Skin epidermis (tissue), 12 donors: ENCODE measurements at regions not wholly inside any gene's neighbourhood (a gene's known extent, or its start where the extent isn't known, plus 50 kb on each side); places are given as distances from the start of the nearest gene placed in this dataset.

ENCODE experiments used
- H3K27ac ChIP-seq, 21 experiments: fragments of 200-600 bp; sonication (generic) in 11 of 21; one replicate each; pipeline ENCODE4 v1.5.0; 2020; ENCODE audit warnings: mild to moderate bottlenecking in 3 of 21, inconsistent platforms in 2 of 21, moderate library complexity in 2 of 21
- H3K4me3 ChIP-seq, 7 experiments: fragments of 200-600 bp; sonication (generic) in 2 of 7; one replicate each; pipeline ENCODE4 v1.5.0; 2020; ENCODE audit warnings: inconsistent platforms in 2 of 7, mild to moderate bottlenecking in 2 of 7, moderate library complexity in 1 of 7

GRCh38 chr6:147888374-147888773 lies 379.9 kb downstream of the SAMD5 start:
- H3K27ac ChIP-seq: no peak overlapping the region

GRCh38 chr6:147891671-147892070 lies 383.2 kb downstream of the SAMD5 start:
- Histone ChIP-seq H3K27ac (no peak overlapping the region), H3K4me3 (no peak overlapping the region)

More at GRCh38 chr6:147888374-147888773, 379.9 kb downstream of the SAMD5 start:
- H3K4me3 ChIP-seq: no peak overlapping the region

- no peak overlapping the region for H3K4me3 ChIP-seq
- no peak overlapping the region for H3K27ac ChIP-seq
Measured at GRCh38 chr6:147892476-147892875, 384.0 kb downstream of the SAMD5 start.

- no peak overlapping the region for H3K27ac ChIP-seq
- no peak overlapping the region for H3K4me3 ChIP-seq
Measured at GRCh38 chr6:147895272-147895671, 386.8 kb downstream of the SAMD5 start.

- Histone ChIP-seq H3K27ac (no peak overlapping the region), H3K4me3 (no peak overlapping the region)
Measured at GRCh38 chr6:147900247-147900830, 391.8 kb downstream of the SAMD5 start.

- no peak overlapping the region for H3K27ac ChIP-seq
- H3K4me3 ChIP-seq: no peak overlapping the region
Measured at GRCh38 chr6:147903321-147903720, 394.8 kb downstream of the SAMD5 start.

GRCh38 chr6:147903931-147904330 lies 395.4 kb downstream of the SAMD5 start:
- H3K27ac ChIP-seq: no peak overlapping the region

GRCh38 chr6:147904416-147904815 lies 395.9 kb downstream of the SAMD5 start:
- no peak overlapping the region for H3K4me3 ChIP-seq
- no peak overlapping the region for H3K27ac ChIP-seq

More at GRCh38 chr6:147903931-147904330, 395.4 kb downstream of the SAMD5 start:
- no peak overlapping the region for H3K4me3 ChIP-seq

GRCh38 chr6:147905711-147906110 lies 397.2 kb downstream of the SAMD5 start:
- no peak overlapping the region for H3K4me3 ChIP-seq
- H3K27ac ChIP-seq: no peak overlapping the region

- no peak overlapping the region for H3K4me3 ChIP-seq
- H3K27ac ChIP-seq: no peak overlapping the region
Measured at GRCh38 chr6:147906361-147906760, 397.9 kb downstream of the SAMD5 start.

GRCh38 chr6:147909640-147910039 lies 401.1 kb downstream of the SAMD5 start:
- H3K4me3 ChIP-seq: no peak overlapping the region

GRCh38 chr6:147910281-147910680 lies 401.8 kb downstream of the SAMD5 start:
- H3K4me3 ChIP-seq: no peak overlapping the region
- H3K27ac ChIP-seq: no peak overlapping the region

More at GRCh38 chr6:147909640-147910039, 401.1 kb downstream of the SAMD5 start:
- no peak overlapping the region for H3K27ac ChIP-seq

GRCh38 chr6:147911057-147911456 lies 402.6 kb downstream of the SAMD5 start:
- Histone ChIP-seq H3K27ac (no peak overlapping the region), H3K4me3 (no peak overlapping the region)

- Histone ChIP-seq H3K27ac (no peak overlapping the region), H3K4me3 (no peak overlapping the region)
Measured at GRCh38 chr6:147911686-147912085, 403.2 kb downstream of the SAMD5 start.

- Histone ChIP-seq H3K27ac (no peak overlapping the region), H3K4me3 (no peak overlapping the region)
Measured at GRCh38 chr6:147922799-147923198, 414.3 kb downstream of the SAMD5 start.

- no peak overlapping the region for H3K27ac ChIP-seq
- no peak overlapping the region for H3K4me3 ChIP-seq
Measured at GRCh38 chr6:147924598-147924997, 416.1 kb downstream of the SAMD5 start.

GRCh38 chr6:147925826-147926225 lies 416.8 kb upstream of the SASH1 start:
- Histone ChIP-seq H3K4me3 (no peak overlapping the region), H3K27ac (no peak overlapping the region)

GRCh38 chr6:147930745-147931144 lies 411.9 kb upstream of the SASH1 start:
- Histone ChIP-seq H3K4me3 (no peak overlapping the region), H3K27ac (no peak overlapping the region)

- Histone ChIP-seq H3K4me3 (no peak overlapping the region), H3K27ac (no peak overlapping the region)
Measured at GRCh38 chr6:147933224-147933623, 409.4 kb upstream of the SASH1 start.

- no peak overlapping the region for H3K4me3 ChIP-seq
- no peak overlapping the region for H3K27ac ChIP-seq
Measured at GRCh38 chr6:147935656-147936055, 407.0 kb upstream of the SASH1 start.

GRCh38 chr6:147936703-147937470 lies 405.8 kb upstream of the SASH1 start:
- Histone ChIP-seq H3K27ac (no peak overlapping the region), H3K4me3 (no peak overlapping the region)
